Tibial nerve (tissue), 3 donors: ENCODE measurements at regions not wholly inside any gene's neighbourhood (a gene's known extent, or its start where the extent isn't known, plus 50 kb on each side); places are given as distances from the start of the nearest gene placed in this dataset.

ENCODE experiments used
- CTCF ChIP-seq, 5 experiments: fragments of 200-600 bp in 3 of 5; fragments of 450-650 bp in 2 of 5; sonication (generic) in 3 of 5; IDR thresholded peaks; one replicate each; pipeline ENCODE4 v1.5.1; 2016 to 2019; ENCODE audit warnings: antibody characterized with exemption in 5 of 5, mild to moderate bottlenecking in 3 of 5, moderate library complexity in 2 of 5
- POLR2A ChIP-seq, 2 donors: fragments of 450-650 bp; IDR thresholded peaks; one replicate each; pipeline ENCODE4 v1.6.1; 2017; ENCODE audit warnings: antibody characterized with exemption in 2 of 2, mild to moderate bottlenecking in 2 of 2, moderate library complexity in 2 of 2

- TF ChIP-seq CTCF (IDR thresholded peaks at IDR 0.05) (no peak), POLR2A (IDR thresholded peaks at IDR 0.05) (no peak)
These were observed 806.6 kb upstream of the GHITM start for GRCh38 chr10:83332690-83333089.
